DMS 273 treated with DMSO at 0.1 percent for 48 hours (cell line): ENCODE measurements at regions not wholly inside any gene's neighbourhood (a gene's known extent, or its start where the extent isn't known, plus 50 kb on each side); places are given as distances from the start of the nearest gene placed in this dataset.
A peak's percentile ranks its signal among the peaks of the same experiment; 100 is the strongest.

Experiments
- DNase-seq: peaks from one replicate; lab custom pipeline; 2025; lab: John Stamatoyannopoulos, UW

- no peak for DNase-seq
Measured at GRCh38 chr1:95370691-95371562, 136.9 kb downstream of the RWDD3 start.

GRCh38 chr1:95371666-95372282 lies 137.8 kb downstream of the RWDD3 start:
- DNase-seq, result no peak

DNA sequence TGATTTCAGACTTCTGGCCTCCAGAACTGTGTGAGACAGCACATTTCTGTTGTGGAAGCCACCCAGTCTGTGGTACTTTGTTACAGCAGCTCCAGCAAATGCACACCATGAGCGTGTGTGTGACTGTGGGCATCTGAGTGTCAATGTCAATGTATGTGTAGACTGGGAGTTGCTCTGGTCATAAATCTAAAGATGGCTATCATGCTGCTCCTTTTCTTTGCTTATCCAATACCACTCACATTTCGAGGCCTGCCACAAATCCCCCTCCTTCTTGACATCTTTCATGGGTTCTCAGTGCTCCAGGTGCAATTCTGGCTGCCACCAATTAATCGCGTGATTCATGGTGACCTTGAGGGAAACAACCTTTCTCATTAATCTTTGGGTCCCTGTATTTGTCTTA lies 141.2 kb downstream of the RWDD3 start:
- DNase-seq, result no peak

- no peak for DNase-seq
Measured at GRCh38 chr1:95380909-95381308, 146.9 kb downstream of the RWDD3 start.

DNA sequence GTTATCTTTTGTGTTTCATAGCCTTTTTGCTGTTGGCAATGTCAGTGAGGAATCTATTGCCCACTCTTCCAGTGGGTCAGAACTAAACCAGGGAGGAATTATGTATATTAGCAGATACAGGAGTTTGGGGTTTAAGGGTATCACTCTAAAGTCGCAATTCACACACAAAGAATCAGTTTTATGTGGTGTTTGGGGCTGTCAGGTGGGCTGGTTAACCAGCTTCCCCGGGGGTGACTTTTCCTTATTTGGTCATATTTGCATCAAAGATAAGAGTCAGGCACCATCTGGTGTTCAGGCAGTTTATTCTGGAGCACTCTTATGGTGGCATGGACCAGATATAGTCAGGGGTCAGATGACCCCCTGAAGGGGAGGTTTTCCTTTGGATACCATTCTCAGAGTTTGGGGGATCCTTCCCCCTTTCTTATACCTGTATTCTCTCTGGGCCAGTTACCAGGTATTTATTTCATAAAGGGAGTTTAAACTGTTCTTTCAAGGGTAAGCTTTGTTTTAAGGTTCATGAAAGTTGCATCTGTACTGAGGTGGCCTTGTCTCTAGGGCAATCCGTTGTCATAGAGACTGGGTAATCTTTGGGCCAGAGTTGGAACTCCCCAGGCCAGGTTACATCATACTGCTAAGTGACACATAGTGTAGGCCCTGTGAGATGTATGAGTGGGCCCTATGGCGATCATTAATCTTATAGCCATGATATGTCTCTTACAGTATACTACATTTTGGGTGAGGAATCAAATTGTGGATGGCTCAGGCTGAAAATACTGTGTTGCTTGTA lies 148.2 kb downstream of the RWDD3 start:
- DNase-seq, result peak; percentile 73

DNA sequence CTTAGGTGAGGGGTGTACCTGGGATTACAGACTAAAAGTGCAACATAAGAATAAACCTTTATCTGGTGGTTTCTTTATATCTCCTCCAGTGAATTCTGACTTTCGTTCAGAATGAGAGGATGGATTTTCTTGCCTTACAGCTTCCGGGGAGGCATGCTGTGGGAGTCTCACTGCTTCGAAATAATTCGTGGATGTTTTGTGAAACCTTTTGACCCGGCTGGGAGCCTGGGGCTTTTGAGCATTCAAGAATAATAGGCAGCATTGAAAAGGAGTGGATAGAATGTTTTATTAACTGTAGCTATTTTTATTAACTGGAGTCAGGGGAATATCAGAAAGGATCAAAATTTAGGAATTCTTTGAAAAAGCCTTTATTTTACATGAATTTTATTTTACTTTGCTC lies 149.1 kb downstream of the RWDD3 start:
- no peak for DNase-seq

- no peak for DNase-seq
Measured at GRCh38 chr1:95384567-95384966, 150.6 kb downstream of the RWDD3 start.

- no peak for DNase-seq
Measured at GRCh38 chr1:95386371-95386770, 152.4 kb downstream of the RWDD3 start.

DNA sequence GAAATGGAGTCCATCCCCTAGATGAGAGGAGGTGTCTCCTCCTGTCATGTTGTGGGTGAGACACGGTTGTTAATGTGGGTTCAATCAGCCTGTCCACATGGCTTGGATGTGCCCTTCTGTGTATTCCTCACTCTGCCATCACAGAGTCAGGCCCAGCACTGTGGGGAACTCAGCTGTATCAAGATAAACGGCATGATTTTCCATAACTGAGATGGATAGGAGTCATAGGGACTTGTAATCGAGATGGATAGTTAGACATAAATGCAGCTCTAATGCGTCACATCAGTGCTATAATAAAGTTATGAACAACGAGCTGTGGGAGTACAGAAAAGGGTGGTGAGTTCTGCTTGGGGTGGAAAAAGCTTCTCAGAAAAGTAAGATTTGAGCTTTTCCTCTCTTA lies 152.9 kb downstream of the RWDD3 start:
- DNase-seq, result no peak

DNA sequence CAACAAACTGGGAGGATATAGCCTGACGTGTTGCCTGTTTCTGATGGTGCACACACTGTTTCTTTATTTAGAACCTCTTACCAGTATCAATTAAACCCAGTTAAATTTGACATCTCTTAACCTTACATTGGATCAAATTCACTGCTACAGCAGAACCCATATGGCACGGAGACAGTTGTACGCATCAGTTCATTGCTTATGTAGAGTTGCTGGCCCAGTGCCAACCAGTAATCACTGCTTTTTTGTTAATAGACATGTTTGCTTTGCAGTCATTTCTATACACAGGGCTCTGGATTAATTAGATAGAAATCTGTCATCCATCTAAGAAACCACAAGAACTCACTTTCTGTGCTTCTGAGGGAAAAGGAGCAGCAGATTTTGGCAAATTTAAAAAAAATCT lies 154.0 kb downstream of the RWDD3 start:
- DNase-seq, result peak; percentile 87

DNA sequence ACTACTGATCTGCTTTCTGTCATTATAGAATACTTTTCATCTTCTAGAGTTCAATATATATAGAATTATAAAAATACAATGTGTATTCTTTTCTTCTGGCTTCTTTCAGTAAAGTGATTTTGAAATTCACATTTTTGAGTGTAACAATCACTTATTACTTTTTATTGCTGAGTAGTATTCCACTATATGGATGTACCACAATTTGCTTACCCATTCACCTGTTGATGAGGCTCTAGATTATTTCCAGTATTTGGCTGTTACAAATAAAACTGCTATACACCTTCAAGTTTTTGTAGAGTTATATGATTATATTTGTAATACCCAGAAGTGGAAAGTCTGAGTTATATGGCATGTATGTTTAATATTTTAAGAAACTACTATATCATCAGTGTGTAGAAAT lies 159.4 kb downstream of the RWDD3 start:
- DNase-seq, result no peak

DNA sequence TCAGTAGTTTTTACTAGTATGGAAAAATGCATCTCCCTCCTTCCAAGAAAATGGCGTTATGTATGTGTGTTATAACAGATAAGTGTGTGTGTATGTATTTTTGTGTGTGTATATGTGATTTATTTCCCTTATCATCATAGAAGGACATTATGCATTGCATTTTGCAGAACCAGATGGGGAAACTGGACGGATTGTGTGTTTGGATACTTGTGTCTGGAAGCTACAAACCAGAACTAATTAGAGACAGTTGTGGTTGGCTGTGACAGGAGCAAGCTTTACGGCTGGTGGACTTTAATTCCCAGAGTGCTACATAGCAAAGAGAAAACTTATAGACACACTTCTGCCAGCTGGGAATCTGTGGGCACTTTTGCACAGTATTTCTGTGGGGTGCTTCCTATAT lies 162.5 kb downstream of the RWDD3 start:
- no peak for DNase-seq

GRCh38 chr1:95402780-95403179 lies 168.8 kb downstream of the RWDD3 start:
- DNase-seq, result no peak

DNA sequence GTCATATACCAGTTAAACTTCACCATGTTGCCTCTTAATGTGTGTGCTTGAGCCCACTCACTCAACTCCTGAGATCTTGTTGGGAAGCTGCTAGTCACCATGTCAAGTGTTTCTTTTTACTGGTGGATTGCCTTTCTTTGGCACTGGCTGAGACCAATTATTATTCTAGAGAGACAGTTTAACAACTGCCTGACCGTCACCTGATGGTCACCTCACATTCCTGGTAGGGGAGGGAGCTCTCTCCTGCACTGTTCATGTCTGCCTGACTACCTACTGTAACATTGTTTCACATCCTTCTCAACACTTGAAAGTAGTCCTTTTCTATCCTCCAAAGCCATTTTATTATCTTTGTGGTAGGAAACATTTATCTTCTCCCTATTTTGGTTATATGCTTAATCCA lies 172.3 kb downstream of the RWDD3 start:
- DNase-seq, result no peak

DNA sequence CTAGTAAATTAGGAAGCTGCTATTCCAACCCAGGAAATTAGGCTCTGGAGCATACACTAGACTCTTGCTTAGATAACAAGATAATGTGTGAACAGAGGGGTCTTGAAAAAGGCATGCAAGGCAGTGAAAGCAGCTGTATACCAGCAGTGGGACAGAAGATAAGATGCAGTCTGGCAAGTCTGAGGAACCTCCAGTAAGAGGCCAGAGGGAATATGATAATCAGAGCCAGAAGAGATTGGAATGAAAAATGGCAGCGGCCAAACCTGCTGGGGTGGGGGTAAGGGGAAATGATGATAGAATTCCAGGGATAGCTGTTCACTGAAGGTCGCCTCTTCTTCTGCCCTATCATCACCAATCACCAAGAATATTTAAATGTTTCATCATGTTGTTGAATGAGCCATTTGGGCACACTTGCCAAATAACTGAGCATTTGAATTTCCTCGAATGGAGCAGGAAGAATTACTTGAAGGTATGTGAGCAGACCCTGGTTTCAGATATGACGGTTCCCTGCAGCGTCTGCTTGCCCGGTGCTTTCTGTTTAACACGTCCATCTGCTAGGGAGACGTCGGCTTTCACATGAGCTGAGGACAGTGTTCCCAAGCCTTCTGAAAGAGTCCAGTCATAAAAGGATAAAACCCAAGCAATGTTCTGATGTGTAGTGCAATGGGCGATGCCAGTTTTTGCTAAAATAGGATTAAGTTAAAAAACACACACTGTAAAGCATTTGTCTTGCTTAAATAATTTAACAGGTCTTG lies 173.3 kb downstream of the RWDD3 start:
- peak; percentile 82 for DNase-seq

- DNase-seq, result peak; percentile 88
Measured at GRCh38 chr1:95407886-95408291, 173.9 kb downstream of the RWDD3 start.

- no peak for DNase-seq
Measured at GRCh38 chr1:95408507-95409136, 174.6 kb downstream of the RWDD3 start.

GRCh38 chr1:95409276-95409675 lies 175.3 kb downstream of the RWDD3 start:
- DNase-seq, result no peak

- no peak for DNase-seq
Measured at GRCh38 chr1:95409901-95410300, 175.9 kb downstream of the RWDD3 start.

DNA sequence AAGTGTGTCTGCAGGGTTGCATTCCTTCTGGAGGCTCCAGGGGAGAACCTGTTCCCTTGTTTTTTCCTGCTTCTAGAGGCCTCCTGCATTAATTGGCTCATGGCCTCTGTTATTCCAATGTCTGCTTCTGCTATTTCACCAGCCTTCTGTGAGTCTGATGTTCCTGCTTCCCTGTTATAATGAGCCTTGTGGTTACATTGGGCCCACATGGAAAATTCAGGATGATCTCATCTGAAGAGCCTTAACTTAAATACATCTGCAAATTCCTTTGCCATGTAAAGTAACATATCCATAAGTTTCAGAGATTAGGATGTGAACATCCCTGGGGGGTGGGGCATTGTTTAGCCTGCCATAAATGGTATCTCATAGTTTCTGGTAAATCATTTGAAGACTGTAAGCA lies 181.1 kb downstream of the RWDD3 start:
- no peak for DNase-seq

DNA sequence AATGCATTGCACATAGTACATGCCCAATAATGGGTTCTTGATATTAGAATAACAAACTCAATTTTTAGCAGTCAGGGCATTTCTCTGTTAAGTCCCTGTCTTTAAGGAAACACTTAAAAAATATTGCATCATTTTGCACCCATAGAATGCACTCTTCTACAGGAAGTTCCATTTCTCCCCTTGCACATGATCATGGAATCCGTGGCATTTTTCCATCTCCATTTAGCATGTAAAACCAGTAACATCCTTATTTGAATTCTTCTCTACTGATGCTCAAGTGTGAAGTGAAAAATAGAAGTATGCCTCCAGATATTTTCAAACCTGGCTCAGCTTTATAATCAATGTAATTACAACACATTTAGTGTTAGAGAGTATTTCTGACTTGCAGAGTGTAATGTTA lies 192.8 kb downstream of the RWDD3 start:
- no peak for DNase-seq

DNA sequence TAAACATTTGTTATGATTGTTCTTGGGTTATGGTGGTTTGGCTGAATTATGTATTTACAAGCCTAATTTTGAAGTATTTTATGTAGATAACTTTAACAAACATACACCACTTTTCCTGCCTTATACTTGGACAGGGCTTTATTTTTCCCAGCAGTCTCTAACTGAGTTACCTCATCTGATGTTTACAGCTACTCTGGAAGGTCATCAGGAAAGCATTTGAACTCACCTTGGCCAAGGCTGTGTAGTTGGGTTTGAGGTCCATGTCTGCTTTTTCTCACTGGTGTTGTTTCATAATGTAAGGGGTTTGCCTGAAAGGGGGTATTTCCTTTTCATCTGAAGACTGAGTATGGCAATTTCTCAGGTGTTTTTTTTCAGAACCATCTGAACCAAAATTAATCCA lies 193.5 kb downstream of the RWDD3 start:
- no peak for DNase-seq
